ENCODE measurements at regions not wholly inside any gene's neighbourhood (a gene's known extent, or its start where the extent isn't known, plus 50 kb on each side); places are given as distances from the start of the nearest gene placed in this dataset.
"Not testable (repeated sequence)": the region's sequence is repeated elsewhere in the genome, so short reads cannot be mapped to it uniquely, and the experiment has no call there.

- not testable (repeated sequence) for H3K4me3 ChIP-seq (ENCODE audit: low read depth, low read length); H3K27ac ChIP-seq (ENCODE audit: low read depth, low read length); H3K27me3 ChIP-seq (ENCODE audit: control insufficient read depth, insufficient read depth, low read length); H3K4me1 ChIP-seq (ENCODE audit: control insufficient read depth, insufficient read depth, low read length); DNase-seq (ENCODE audit: low read depth in 4 of 6, low spot score in 6 of 6); H3K36me3 ChIP-seq (ENCODE audit: control insufficient read depth, insufficient read depth, low read length)
- peaks cover 17% of the 10 kb centered on the region for H3K9me3 ChIP-seq (ENCODE audit: control insufficient read depth, insufficient read depth, low read length)
- WGBS (ENCODE audit: insufficient coverage), result 39% methylated on average over 2 of the region's 3 CpGs
These were observed 137.0 kb upstream of the TPTE start for GRCh38 chr21:10384304-10384861.

- H3K4me3 ChIP-seq (ENCODE audit: low read depth, low read length); H3K27me3 ChIP-seq (ENCODE audit: control insufficient read depth, insufficient read depth, low read length); DNase-seq (ENCODE audit: low read depth in 4 of 6, low spot score in 6 of 6); H3K4me1 ChIP-seq (ENCODE audit: control insufficient read depth, insufficient read depth, low read length); H3K36me3 ChIP-seq (ENCODE audit: control insufficient read depth, insufficient read depth, low read length); H3K27ac ChIP-seq (ENCODE audit: low read depth, low read length): not testable (repeated sequence)
- 86% methylated on average over 3 of the region's 3 CpGs for WGBS (ENCODE audit: insufficient coverage)
- peaks cover 16% of the 10 kb centered on the region for H3K9me3 ChIP-seq (ENCODE audit: control insufficient read depth, insufficient read depth, low read length)
These were observed 136.2 kb upstream of the TPTE start for GRCh38 chr21:10385202-10385601.

- 56% methylated on average over 12 of the region's 13 CpGs for WGBS (ENCODE audit: insufficient coverage)
- not testable (repeated sequence) for H3K27me3 ChIP-seq (ENCODE audit: control insufficient read depth, insufficient read depth, low read length); H3K27ac ChIP-seq (ENCODE audit: low read depth, low read length); H3K4me3 ChIP-seq (ENCODE audit: low read depth, low read length); H3K36me3 ChIP-seq (ENCODE audit: control insufficient read depth, insufficient read depth, low read length); H3K4me1 ChIP-seq (ENCODE audit: control insufficient read depth, insufficient read depth, low read length); DNase-seq (ENCODE audit: low read depth in 4 of 6, low spot score in 6 of 6)
- peaks cover 19% of the 10 kb centered on the region for H3K9me3 ChIP-seq (ENCODE audit: control insufficient read depth, insufficient read depth, low read length)
These were observed 135.4 kb upstream of the TPTE start for GRCh38 chr21:10385898-10386527.

- 45% methylated on average over 2 of the region's 3 CpGs for WGBS (ENCODE audit: insufficient coverage)
- H3K4me1 ChIP-seq (ENCODE audit: control insufficient read depth, insufficient read depth, low read length); H3K27me3 ChIP-seq (ENCODE audit: control insufficient read depth, insufficient read depth, low read length); H3K4me3 ChIP-seq (ENCODE audit: low read depth, low read length); H3K36me3 ChIP-seq (ENCODE audit: control insufficient read depth, insufficient read depth, low read length); DNase-seq (ENCODE audit: low read depth in 4 of 6, low spot score in 6 of 6); H3K27ac ChIP-seq (ENCODE audit: low read depth, low read length): not testable (repeated sequence)
- H3K9me3 ChIP-seq (ENCODE audit: control insufficient read depth, insufficient read depth, low read length), result peaks cover 19% of the 10 kb centered on the region
These were observed 133.5 kb upstream of the TPTE start for GRCh38 chr21:10387692-10388450.

GRCh38 chr21:10388625-10389024, 132.8 kb upstream of the TPTE start:
- 67% methylated on average over 7 of the region's 9 CpGs for WGBS (ENCODE audit: insufficient coverage)
- not testable (repeated sequence) for H3K27me3 ChIP-seq (ENCODE audit: control insufficient read depth, insufficient read depth, low read length); H3K4me1 ChIP-seq (ENCODE audit: control insufficient read depth, insufficient read depth, low read length); H3K27ac ChIP-seq (ENCODE audit: low read depth, low read length); H3K36me3 ChIP-seq (ENCODE audit: control insufficient read depth, insufficient read depth, low read length); DNase-seq (ENCODE audit: low read depth in 4 of 6, low spot score in 6 of 6); H3K4me3 ChIP-seq (ENCODE audit: low read depth, low read length)
- H3K9me3 ChIP-seq (ENCODE audit: control insufficient read depth, insufficient read depth, low read length), result peaks cover 19% of the 10 kb centered on the region

- H3K36me3 ChIP-seq (ENCODE audit: control insufficient read depth, insufficient read depth, low read length); H3K4me3 ChIP-seq (ENCODE audit: low read depth, low read length); H3K4me1 ChIP-seq (ENCODE audit: control insufficient read depth, insufficient read depth, low read length); H3K27me3 ChIP-seq (ENCODE audit: control insufficient read depth, insufficient read depth, low read length); DNase-seq (ENCODE audit: low read depth in 4 of 6, low spot score in 6 of 6); H3K27ac ChIP-seq (ENCODE audit: low read depth, low read length): not testable (repeated sequence)
- peaks cover 14% of the 10 kb centered on the region for H3K9me3 ChIP-seq (ENCODE audit: control insufficient read depth, insufficient read depth, low read length)
- WGBS (ENCODE audit: insufficient coverage), result no CpG with 5 or more reads among the region's 1 CpG
These were observed 129.1 kb upstream of the TPTE start for GRCh38 chr21:10392301-10392700.

GRCh38 chr21:10395963-10396362, 125.4 kb upstream of the TPTE start:
- not testable (repeated sequence) for H3K27me3 ChIP-seq (ENCODE audit: control insufficient read depth, insufficient read depth, low read length); H3K9me3 ChIP-seq (ENCODE audit: control insufficient read depth, insufficient read depth, low read length); H3K27ac ChIP-seq (ENCODE audit: low read depth, low read length); H3K36me3 ChIP-seq (ENCODE audit: control insufficient read depth, insufficient read depth, low read length); DNase-seq (ENCODE audit: low read depth in 4 of 6, low spot score in 6 of 6); H3K4me1 ChIP-seq (ENCODE audit: control insufficient read depth, insufficient read depth, low read length); H3K4me3 ChIP-seq (ENCODE audit: low read depth, low read length)
- 89% methylated on average over 1 of the region's 1 CpG for whole genome bisulfite sequencing (ENCODE audit: insufficient coverage)

GRCh38 chr21:10397495-10397915, 123.9 kb upstream of the TPTE start:
- not testable (repeated sequence) for H3K27me3 ChIP-seq (ENCODE audit: control insufficient read depth, insufficient read depth, low read length); H3K4me1 ChIP-seq (ENCODE audit: control insufficient read depth, insufficient read depth, low read length); DNase-seq (ENCODE audit: low read depth in 4 of 6, low spot score in 6 of 6); H3K4me3 ChIP-seq (ENCODE audit: low read depth, low read length); H3K36me3 ChIP-seq (ENCODE audit: control insufficient read depth, insufficient read depth, low read length); H3K27ac ChIP-seq (ENCODE audit: low read depth, low read length); H3K9me3 ChIP-seq (ENCODE audit: control insufficient read depth, insufficient read depth, low read length)
- WGBS (ENCODE audit: insufficient coverage), result 87% methylated on average over 8 of the region's 13 CpGs

GRCh38 chr21:10398692-10399489, 122.5 kb upstream of the TPTE start:
- H3K4me3 ChIP-seq (ENCODE audit: low read depth, low read length); H3K27me3 ChIP-seq (ENCODE audit: control insufficient read depth, insufficient read depth, low read length); H3K36me3 ChIP-seq (ENCODE audit: control insufficient read depth, insufficient read depth, low read length); H3K4me1 ChIP-seq (ENCODE audit: control insufficient read depth, insufficient read depth, low read length); H3K9me3 ChIP-seq (ENCODE audit: control insufficient read depth, insufficient read depth, low read length); DNase-seq (ENCODE audit: low read depth in 4 of 6, low spot score in 6 of 6); H3K27ac ChIP-seq (ENCODE audit: low read depth, low read length): not testable (repeated sequence)
- no CpG with 5 or more reads among the region's 10 CpGs for WGBS (ENCODE audit: insufficient coverage)
